Transverse colon (tissue), 4 donors: ENCODE measurements at regions not wholly inside any gene's neighbourhood (a gene's known extent, or its start where the extent isn't known, plus 50 kb on each side); places are given as distances from the start of the nearest gene placed in this dataset.

Experiments used
- EP300 ChIP-seq: sonication (generic); formaldehyde crosslinking; IDR thresholded peaks from one replicate; pipeline ENCODE4 v1.6.1; 2017; ENCODE audit warnings: antibody characterized with exemption, low read depth
- POLR2AphosphoS5 ChIP-seq, 3 donors: sonication (generic); formaldehyde crosslinking; IDR thresholded peaks; one replicate each; pipeline ENCODE4 v1.6.1; 2016; ENCODE audit warnings: antibody characterized with exemption in 3 of 3
- TF ChIP-seq, protein P1 (sequence below), 5 experiments: fragments of 200-600 bp in 3 of 5; fragments of 450-650 bp in 2 of 5; sonication (generic) in 3 of 5; IDR thresholded peaks; 1 replicate in 2 of 5; 2 replicates in 3 of 5; pipeline ENCODE4 v1.5.1; 2016 to 2017; ENCODE audit warnings: antibody characterized with exemption in 5 of 5, inconsistent platforms in 3 of 5, mild to moderate bottlenecking in 2 of 5, moderate library complexity in 1 of 5

DNA sequence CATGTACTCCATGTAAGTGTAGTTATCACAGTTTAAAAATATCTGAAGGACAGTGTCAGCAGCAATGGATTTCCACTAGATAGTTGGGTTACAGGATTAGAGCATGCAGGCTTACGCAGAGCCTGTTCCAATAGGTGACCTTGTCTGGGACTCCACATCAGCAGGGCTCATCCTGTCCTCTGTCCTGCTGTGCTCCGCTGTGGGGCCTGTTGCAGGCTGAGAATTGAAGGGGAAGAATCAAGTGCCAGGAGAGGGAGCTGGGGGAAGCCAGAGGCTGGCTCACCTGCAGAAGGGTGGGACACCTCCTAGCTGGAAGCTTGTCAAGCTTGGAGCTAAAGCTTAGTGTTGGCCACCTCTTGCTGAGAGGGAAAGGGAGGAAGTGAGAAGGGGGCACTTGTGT is 62.8 kb downstream of the XCL2 start:
- TF ChIP-seq EP300, result no peak
- no peak for TF ChIP-seq POLR2AphosphoS5 (IDR thresholded peaks at IDR 0.05)
- TF ChIP-seq, protein P1, sequence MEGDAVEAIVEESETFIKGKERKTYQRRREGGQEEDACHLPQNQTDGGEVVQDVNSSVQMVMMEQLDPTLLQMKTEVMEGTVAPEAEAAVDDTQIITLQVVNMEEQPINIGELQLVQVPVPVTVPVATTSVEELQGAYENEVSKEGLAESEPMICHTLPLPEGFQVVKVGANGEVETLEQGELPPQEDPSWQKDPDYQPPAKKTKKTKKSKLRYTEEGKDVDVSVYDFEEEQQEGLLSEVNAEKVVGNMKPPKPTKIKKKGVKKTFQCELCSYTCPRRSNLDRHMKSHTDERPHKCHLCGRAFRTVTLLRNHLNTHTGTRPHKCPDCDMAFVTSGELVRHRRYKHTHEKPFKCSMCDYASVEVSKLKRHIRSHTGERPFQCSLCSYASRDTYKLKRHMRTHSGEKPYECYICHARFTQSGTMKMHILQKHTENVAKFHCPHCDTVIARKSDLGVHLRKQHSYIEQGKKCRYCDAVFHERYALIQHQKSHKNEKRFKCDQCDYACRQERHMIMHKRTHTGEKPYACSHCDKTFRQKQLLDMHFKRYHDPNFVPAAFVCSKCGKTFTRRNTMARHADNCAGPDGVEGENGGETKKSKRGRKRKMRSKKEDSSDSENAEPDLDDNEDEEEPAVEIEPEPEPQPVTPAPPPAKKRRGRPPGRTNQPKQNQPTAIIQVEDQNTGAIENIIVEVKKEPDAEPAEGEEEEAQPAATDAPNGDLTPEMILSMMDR (IDR thresholded peaks at IDR 0.05), result no peak
